Osteoblast (primary cell): ENCODE measurements at regions not wholly inside any gene's neighbourhood (a gene's known extent, or its start where the extent isn't known, plus 50 kb on each side); places are given as distances from the start of the nearest gene placed in this dataset.

Experiments used
- DNase-seq: peaks from one replicate; pipeline ENCODE4 v3.0.0; 2011; ENCODE audit warnings: low spot score, mixed read lengths; ENCODE audit not compliant: insufficient read length; ENCODE audit errors: missing footprints
- H2AFZ ChIP-seq: 2 replicates; pipeline ENCODE4 v1.6.0; 2011; ENCODE audit warnings: mild to moderate bottlenecking, low read length
- H3K27ac ChIP-seq: 2 replicates; pipeline ENCODE4 v1.5.1; 2011; ENCODE audit warnings: mild to moderate bottlenecking, low read depth, low read length, moderate library complexity
- H3K27me3 ChIP-seq: 2 replicates; pipeline ENCODE4 v1.6.0; 2012; ENCODE audit warnings: mild to moderate bottlenecking, control low read depth, inconsistent platforms, low read length, moderate library complexity; ENCODE audit not compliant: insufficient read depth
- H3K36me3 ChIP-seq: 2 replicates; pipeline ENCODE4 v1.5.1; 2011; ENCODE audit warnings: mild to moderate bottlenecking, low read length, control low read depth, moderate library complexity; ENCODE audit not compliant: insufficient read depth
- H3K4me1 ChIP-seq: 2 replicates; pipeline ENCODE4 v1.5.1; 2011; ENCODE audit warnings: mild to moderate bottlenecking, low read length, control low read depth, moderate library complexity; ENCODE audit not compliant: insufficient read depth
- H3K4me2 ChIP-seq: 2 replicates; pipeline ENCODE4 v1.6.0; 2011; ENCODE audit warnings: mild to moderate bottlenecking, low read length; ENCODE audit not compliant: insufficient read depth
- H3K4me3 ChIP-seq: fragments of 200-600 bp; sonication (generic); 3 replicates; pipeline ENCODE4 v1.5.1; 2012; ENCODE audit warnings: mild to moderate bottlenecking, low read length, inconsistent platforms; ENCODE audit not compliant: insufficient read depth
- H3K79me2 ChIP-seq: 2 replicates; pipeline ENCODE4 v1.6.0; 2012; ENCODE audit warnings: mild to moderate bottlenecking, low read length, control low read depth, inconsistent platforms; ENCODE audit not compliant: insufficient read depth
- H3K9me3 ChIP-seq: 2 replicates; pipeline ENCODE4 v1.5.1; 2011; ENCODE audit warnings: low read depth, low read length, control low read depth
- H4K20me1 ChIP-seq: 2 replicates; pipeline ENCODE4 v1.6.0; 2012; ENCODE audit warnings: mild to moderate bottlenecking, low read length, control low read depth; ENCODE audit not compliant: insufficient read depth
- CTCF ChIP-seq: IDR thresholded peaks from 2 replicates; pipeline ENCODE4 v1.5.1; 2011; ENCODE audit warnings: mild to moderate bottlenecking, low read depth, low read length, moderate library complexity; ENCODE audit errors: extremely low read depth

- H2AFZ ChIP-seq = no peak overlapping the region
- no peak for DNase-seq
- H3K9me3 ChIP-seq = no peaks in the 10 kb centered on the region
- no peaks in the 10 kb centered on the region for H3K79me2 ChIP-seq
- TF ChIP-seq CTCF = no peak
- H3K27me3 ChIP-seq = no peaks in the 10 kb centered on the region
- H3K4me2 ChIP-seq = no peak overlapping the region
- no peak overlapping the region for H3K4me3 ChIP-seq
- no peak overlapping the region for H3K27ac ChIP-seq
- H3K36me3 ChIP-seq = no peaks in the 10 kb centered on the region
- H4K20me1 ChIP-seq = no peaks in the 10 kb centered on the region
- peaks cover 15% of the 10 kb centered on the region for H3K4me1 ChIP-seq
Observed at GRCh38 chr10:88120075-88120474, 256.6 kb downstream of the PTEN start.

- no peak overlapping the region for H2AFZ ChIP-seq
- H3K79me2 ChIP-seq = no peaks in the 10 kb centered on the region
- H3K9me3 ChIP-seq = no peaks in the 10 kb centered on the region
- no peak overlapping the region for H3K4me2 ChIP-seq
- DNase-seq = no peak
- no peaks in the 10 kb centered on the region for H4K20me1 ChIP-seq
- no peak for TF ChIP-seq CTCF
- no peaks in the 10 kb centered on the region for H3K27me3 ChIP-seq
- H3K4me3 ChIP-seq = no peak overlapping the region
- no peaks in the 10 kb centered on the region for H3K36me3 ChIP-seq
- H3K4me1 ChIP-seq = peaks cover 15% of the 10 kb centered on the region
- H3K27ac ChIP-seq = no peak overlapping the region
Observed at GRCh38 chr10:88120599-88121333, 257.3 kb downstream of the PTEN start.

- Histone ChIP-seq H2AFZ (no peak overlapping the region), H3K4me1 (peaks cover 12% of the 10 kb centered on the region), H3K4me2 (no peak overlapping the region), H4K20me1 (no peaks in the 10 kb centered on the region), H3K27me3 (no peaks in the 10 kb centered on the region), H3K79me2 (no peaks in the 10 kb centered on the region), H3K4me3 (no peak overlapping the region), H3K36me3 (no peaks in the 10 kb centered on the region), H3K27ac (no peak overlapping the region), H3K9me3 (no peaks in the 10 kb centered on the region)
- DNase-seq = no peak
- TF ChIP-seq CTCF = no peak
Observed at GRCh38 chr10:88121361-88121760, 257.9 kb downstream of the PTEN start.

GRCh38 chr10:88122145-88122544, 258.7 kb downstream of the PTEN start:
- no peak overlapping the region for H3K27ac ChIP-seq
- H3K27me3 ChIP-seq = no peaks in the 10 kb centered on the region
- no peak for DNase-seq
- H4K20me1 ChIP-seq = no peaks in the 10 kb centered on the region
- no peak overlapping the region for H3K4me3 ChIP-seq
- H3K4me2 ChIP-seq = no peak overlapping the region
- no peak for TF ChIP-seq CTCF
- no peaks in the 10 kb centered on the region for H3K9me3 ChIP-seq
- H3K79me2 ChIP-seq = no peaks in the 10 kb centered on the region
- no peak overlapping the region for H2AFZ ChIP-seq
- H3K4me1 ChIP-seq = peaks cover 4% of the 10 kb centered on the region
- H3K36me3 ChIP-seq = no peaks in the 10 kb centered on the region
